NCI-H1694 treated with DMSO at 0.1 percent for 48 hours (cell line): ENCODE measurements at regions not wholly inside any gene's neighbourhood (a gene's known extent, or its start where the extent isn't known, plus 50 kb on each side); places are given as distances from the start of the nearest gene placed in this dataset.
"Not testable (repeated sequence)": the region's sequence is repeated elsewhere in the genome, so short reads cannot be mapped to it uniquely, and the experiment has no call there.

ENCODE experiments used
- DNase-seq: peaks from one replicate; lab custom pipeline; 2025; lab: John Stamatoyannopoulos, UW

GRCh38 chr7:4525884-4526283 lies 156.2 kb upstream of the FOXK1 start:
- no peak for DNase-seq

GRCh38 chr7:4527988-4528636 lies 154.0 kb upstream of the FOXK1 start:
- no peak for DNase-seq

- DNase-seq: no peak
Observed at GRCh38 chr7:4531236-4531635, 150.9 kb upstream of the FOXK1 start.

GRCh38 chr7:4533339-4533738 lies 148.8 kb upstream of the FOXK1 start:
- DNase-seq: not testable (repeated sequence)

GRCh38 chr7:4549681-4550080 lies 132.4 kb upstream of the FOXK1 start:
- DNase-seq: no peak

GRCh38 chr7:4550117-4550516 lies 132.0 kb upstream of the FOXK1 start:
- DNase-seq: no peak

- no peak for DNase-seq
Observed at GRCh38 chr7:4552985-4553384, 129.1 kb upstream of the FOXK1 start.

GRCh38 chr7:4556868-4557793 lies 125.0 kb upstream of the FOXK1 start:
- DNase-seq: no peak

GRCh38 chr7:4561795-4562194 lies 120.3 kb upstream of the FOXK1 start:
- no peak for DNase-seq

GRCh38 chr7:4566714-4567113 lies 115.4 kb upstream of the FOXK1 start:
- no peak for DNase-seq

- no peak for DNase-seq
Observed at GRCh38 chr7:4574851-4575250, 107.2 kb upstream of the FOXK1 start.

GRCh38 chr7:4575254-4575653 lies 106.8 kb upstream of the FOXK1 start:
- no peak for DNase-seq

GRCh38 chr7:4602905-4603842 lies 78.9 kb upstream of the FOXK1 start:
- DNase-seq: no peak

- no peak for DNase-seq
Observed at GRCh38 chr7:4603843-4604231, 78.3 kb upstream of the FOXK1 start.

- DNase-seq: no peak
Observed at GRCh38 chr7:4604456-4604940, 77.6 kb upstream of the FOXK1 start.

GRCh38 chr7:4606797-4607196 lies 75.3 kb upstream of the FOXK1 start:
- no peak for DNase-seq

- no peak for DNase-seq
Observed at GRCh38 chr7:4607311-4607729, 74.8 kb upstream of the FOXK1 start.

GRCh38 chr7:4609576-4609975 lies 72.5 kb upstream of the FOXK1 start:
- DNase-seq: not testable (repeated sequence)

GRCh38 chr7:4610768-4611467 lies 71.2 kb upstream of the FOXK1 start:
- DNase-seq: peak; percentile 62

- DNase-seq: no peak
Observed at GRCh38 chr7:4612237-4612636, 69.9 kb upstream of the FOXK1 start.
